ENCODE measurements at regions not wholly inside any gene's neighbourhood (a gene's known extent, or its start where the extent isn't known, plus 50 kb on each side); places are given as distances from the start of the nearest gene placed in this dataset.
"Not testable (repeated sequence)": the region's sequence is repeated elsewhere in the genome, so short reads cannot be mapped to it uniquely, and the experiment has no call there.

GRCh38 chr20:29085625-29086024 lies 2171.8 kb upstream of the DEFB115 start:
- in situ Hi-C loops (cut with MboI; ENCODE audit: low sequenced_read_pairs, unreplicated experiment) = no loop called here
- DNase-seq (ENCODE audit: low spot score) = no peak
- TF ChIP-seq CTCF (IDR thresholded peaks at IDR 0.05; ENCODE audit: borderline replicate concordance, control extremely low read depth, extremely low read depth, insufficient read depth, missing control alignments) = no peak

DNA sequence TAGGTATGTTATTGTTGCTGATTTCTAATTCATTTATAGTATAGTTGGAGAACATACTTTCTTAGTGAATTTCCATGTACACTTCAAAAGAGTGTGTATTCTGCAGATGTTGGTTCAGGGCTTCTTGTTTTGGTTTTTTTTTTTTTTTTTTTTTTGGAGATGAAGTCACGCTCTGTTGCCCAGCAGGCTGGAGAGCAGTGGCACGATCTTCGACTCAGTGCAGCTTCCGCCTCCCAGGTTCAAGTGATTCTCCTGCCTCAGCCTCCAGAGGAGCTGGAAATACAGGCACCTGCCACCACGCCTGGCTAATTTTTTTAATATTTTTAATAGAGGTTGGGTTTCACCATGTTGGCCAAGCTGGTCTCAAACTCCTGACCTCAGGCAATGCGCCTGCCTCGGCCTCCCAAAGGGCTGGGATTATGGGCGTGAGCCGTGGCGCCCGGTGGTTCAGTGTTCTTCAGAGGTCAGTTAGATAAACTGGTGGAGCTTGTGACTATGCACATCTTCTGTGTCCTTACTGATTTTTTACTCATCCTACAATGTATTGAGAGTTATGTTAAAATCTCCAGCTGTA lies 2171.2 kb upstream of the DEFB115 start:
- DNase-seq (ENCODE audit: low spot score); in situ Hi-C loops (cut with MboI; ENCODE audit: low sequenced_read_pairs, unreplicated experiment): not testable (repeated sequence)

DNA sequence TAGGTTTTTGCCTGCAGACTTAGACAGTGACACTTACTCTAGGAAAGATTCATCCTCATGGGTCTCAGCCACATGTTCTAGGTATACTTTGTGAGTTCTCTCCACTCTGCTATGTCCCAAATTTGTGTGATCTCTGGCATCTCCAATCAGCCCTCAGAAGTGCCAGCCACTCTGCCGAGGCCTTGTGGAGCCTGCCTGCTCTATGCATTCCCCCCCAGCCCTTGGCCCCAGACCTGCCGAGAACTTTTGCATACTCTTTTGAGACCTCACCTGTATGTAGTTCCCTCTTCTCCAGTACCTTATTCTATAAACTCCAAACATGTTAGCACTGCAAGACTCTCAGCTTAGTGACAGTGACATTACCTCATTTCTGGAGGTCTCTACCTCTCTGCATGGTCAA lies 2170.5 kb upstream of the DEFB115 start:
- DNase-seq (ENCODE audit: low spot score) = no peak
- TF ChIP-seq CTCF (IDR thresholded peaks at IDR 0.05; ENCODE audit: borderline replicate concordance, control extremely low read depth, extremely low read depth, insufficient read depth, missing control alignments) = no peak
- in situ Hi-C loops (cut with MboI; ENCODE audit: low sequenced_read_pairs, unreplicated experiment) = no loop called here

DNA sequence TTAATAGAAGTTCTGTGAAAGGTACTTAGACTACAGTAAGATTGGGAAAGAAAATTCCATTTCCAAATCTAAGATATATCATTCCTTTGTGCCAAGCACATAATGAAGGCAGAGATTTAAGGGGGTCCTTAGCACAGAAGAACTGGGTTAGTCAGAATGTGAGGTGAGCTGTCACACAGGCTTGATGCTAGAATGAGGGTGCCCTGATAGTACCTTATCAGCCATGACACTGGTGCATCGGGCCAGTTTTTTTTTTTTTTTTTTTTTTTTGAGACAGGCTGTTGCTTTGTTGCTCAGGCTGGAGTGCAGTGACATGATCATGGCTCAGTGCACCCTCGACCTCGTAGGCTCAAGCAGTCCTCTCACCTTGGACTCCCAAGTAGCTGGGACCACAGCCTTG lies 2169.6 kb upstream of the DEFB115 start:
- in situ Hi-C loops (cut with MboI; ENCODE audit: low sequenced_read_pairs, unreplicated experiment); DNase-seq (ENCODE audit: low spot score): not testable (repeated sequence)

DNA sequence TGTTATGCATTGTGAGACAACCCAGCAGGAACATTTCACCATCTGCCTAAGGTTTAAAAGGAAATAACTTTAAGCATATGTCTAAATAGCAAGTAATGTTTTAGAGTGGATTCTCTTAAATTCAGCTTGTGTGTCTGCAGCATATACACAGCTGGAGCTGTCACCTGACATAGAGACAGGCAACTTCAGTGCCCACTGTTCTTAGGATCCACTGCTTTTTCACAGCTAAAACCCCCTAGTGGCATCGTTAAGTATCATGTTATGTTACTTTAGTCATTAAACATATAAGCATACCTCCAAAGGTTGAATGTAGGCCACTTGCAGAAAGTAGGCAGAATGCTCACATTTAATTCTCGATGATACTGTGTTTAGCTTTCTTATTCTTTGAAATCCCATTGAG lies 2169.0 kb upstream of the DEFB115 start:
- in situ Hi-C loops (cut with MboI; ENCODE audit: low sequenced_read_pairs, unreplicated experiment); DNase-seq (ENCODE audit: low spot score): not testable (repeated sequence)

DNA sequence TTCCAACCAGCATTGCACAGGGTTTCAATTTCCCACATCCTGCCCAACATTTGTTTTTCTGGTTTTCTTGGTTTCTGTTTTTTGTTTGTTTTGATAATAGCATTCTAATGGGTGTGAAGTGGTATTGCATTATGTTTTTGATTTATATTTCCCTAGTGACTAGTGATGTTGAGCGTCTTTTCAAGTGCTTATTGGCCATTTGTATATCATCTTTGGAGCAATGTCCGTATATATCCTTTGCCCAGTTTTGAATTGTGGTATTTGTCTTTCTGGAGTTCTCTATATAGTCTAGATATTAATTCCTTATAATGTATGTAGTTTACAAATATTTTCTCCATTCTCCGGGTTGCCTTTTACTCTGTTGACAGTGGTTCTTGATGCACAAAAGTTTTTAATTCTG lies 2168.1 kb upstream of the DEFB115 start:
- in situ Hi-C loops (cut with MboI; ENCODE audit: low sequenced_read_pairs, unreplicated experiment); DNase-seq (ENCODE audit: low spot score): not testable (repeated sequence)

DNA sequence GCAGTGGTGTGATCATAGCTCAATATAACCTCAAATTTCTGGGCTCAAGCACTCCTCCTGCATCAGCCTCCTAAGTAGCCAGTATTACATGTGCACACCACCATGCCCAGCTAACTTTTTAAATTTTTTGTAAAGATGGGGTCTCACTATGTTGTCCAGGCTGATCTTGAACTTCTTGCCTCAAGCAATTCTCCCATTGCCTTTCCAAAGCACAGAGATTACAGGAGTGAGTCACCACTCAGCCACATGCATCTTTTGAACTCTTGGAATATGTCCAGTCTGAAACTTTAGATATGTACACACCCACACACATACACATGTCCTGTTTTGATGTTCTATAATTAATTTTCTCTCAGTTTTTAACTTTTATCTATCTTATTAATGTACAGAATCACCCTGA lies 2163.5 kb upstream of the DEFB115 start:
- in situ Hi-C loops (cut with MboI; ENCODE audit: low sequenced_read_pairs, unreplicated experiment); DNase-seq (ENCODE audit: low spot score): not testable (repeated sequence)

GRCh38 chr20:29096695-29097094 lies 2160.8 kb upstream of the DEFB115 start:
- DNase-seq (ENCODE audit: low spot score); in situ Hi-C loops (cut with MboI; ENCODE audit: low sequenced_read_pairs, unreplicated experiment): not testable (repeated sequence)

GRCh38 chr20:29107884-29108283 lies 2149.6 kb upstream of the DEFB115 start:
- in situ Hi-C loops (cut with MboI; ENCODE audit: low sequenced_read_pairs, unreplicated experiment); DNase-seq (ENCODE audit: low spot score): not testable (repeated sequence)

GRCh38 chr20:29109386-29109785 lies 2148.1 kb upstream of the DEFB115 start:
- in situ Hi-C loops (cut with MboI; ENCODE audit: low sequenced_read_pairs, unreplicated experiment); DNase-seq (ENCODE audit: low spot score): not testable (repeated sequence)

- in situ Hi-C loops (cut with MboI; ENCODE audit: low sequenced_read_pairs, unreplicated experiment); DNase-seq (ENCODE audit: low spot score): not testable (repeated sequence)
Observed at GRCh38 chr20:29115097-29115496, 2142.4 kb upstream of the DEFB115 start.

- no peak for DNase-seq (ENCODE audit: low spot score)
- no peak for TF ChIP-seq CTCF (IDR thresholded peaks at IDR 0.05; ENCODE audit: borderline replicate concordance, control extremely low read depth, extremely low read depth, insufficient read depth, missing control alignments)
- in situ Hi-C loops (cut with MboI; ENCODE audit: low sequenced_read_pairs, unreplicated experiment) = no loop called here
Observed at GRCh38 chr20:29119141-29119540, 2138.3 kb upstream of the DEFB115 start.

- DNase-seq (ENCODE audit: low spot score); in situ Hi-C loops (cut with MboI; ENCODE audit: low sequenced_read_pairs, unreplicated experiment): not testable (repeated sequence)
Observed at GRCh38 chr20:29119684-29120083, 2137.8 kb upstream of the DEFB115 start.

- in situ Hi-C loops (cut with MboI; ENCODE audit: low sequenced_read_pairs, unreplicated experiment); DNase-seq (ENCODE audit: low spot score): not testable (repeated sequence)
Observed at GRCh38 chr20:29120088-29120487, 2137.4 kb upstream of the DEFB115 start.

DNA sequence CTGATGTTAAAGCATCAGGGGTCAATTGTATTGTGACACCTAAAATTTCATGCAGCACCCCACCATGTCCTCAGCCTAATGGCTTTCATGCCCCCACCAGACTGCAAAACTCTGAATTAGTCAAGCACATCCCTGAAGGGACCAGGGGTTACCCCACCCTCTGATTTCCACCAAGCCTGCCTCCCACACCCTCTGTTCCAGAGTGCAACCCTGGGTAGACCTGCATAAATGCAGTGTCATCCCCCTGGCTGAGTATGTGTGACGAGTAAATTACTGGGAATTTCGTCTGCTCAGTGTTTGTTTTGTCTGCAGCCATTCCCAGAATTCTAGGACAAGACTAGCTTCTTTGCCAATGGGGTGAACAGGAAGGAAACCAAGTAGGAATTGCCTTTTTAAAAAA lies 2136.9 kb upstream of the DEFB115 start:
- in situ Hi-C loops (cut with MboI; ENCODE audit: low sequenced_read_pairs, unreplicated experiment) = not testable (repeated sequence)

GRCh38 chr20:29122784-29123183 lies 2134.7 kb upstream of the DEFB115 start:
- DNase-seq (ENCODE audit: low spot score); in situ Hi-C loops (cut with MboI; ENCODE audit: low sequenced_read_pairs, unreplicated experiment): not testable (repeated sequence)

More for the DNA sequence above, 2136.9 kb upstream of the DEFB115 start:
- DNase-seq (ENCODE audit: low spot score) = not testable (repeated sequence)
